ENCODE measurements at regions not wholly inside any gene's neighbourhood (a gene's known extent, or its start where the extent isn't known, plus 50 kb on each side); places are given as distances from the start of the nearest gene placed in this dataset.

DNA sequence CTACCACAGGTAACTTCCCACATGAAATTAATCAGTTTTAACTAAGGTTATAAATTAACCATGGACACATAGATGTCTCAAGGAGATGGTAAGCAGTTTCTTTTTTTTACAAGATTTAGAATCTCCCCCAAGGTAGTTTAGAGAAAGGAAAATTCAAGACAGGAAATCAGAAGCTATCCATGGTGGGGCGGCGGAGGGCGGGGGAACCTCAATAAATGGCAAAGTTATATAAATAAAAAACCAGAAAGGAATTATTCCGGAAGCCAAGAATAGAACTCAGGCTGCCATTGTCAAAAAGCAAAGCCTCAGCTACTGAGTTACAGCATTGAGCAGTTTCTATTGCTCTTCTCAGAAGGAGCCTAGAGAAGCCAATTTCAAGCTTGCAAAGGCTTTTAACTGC, 172.1 kb upstream of the SMAD3 start:
- Histone ChIP-seq H3K9ac (ENCODE audit: low read length) (no peak overlapping the region), H4K20me1 (ENCODE audit: insufficient read depth) (no peaks in the 10 kb centered on the region), H3K9me2 (ENCODE audit: insufficient read depth) (no peaks in the 10 kb centered on the region), H3K79me2 (ENCODE audit: insufficient read depth, low read length) (no peaks in the 10 kb centered on the region), H3K4me3 (replicated peaks in 1 of 2; ENCODE audit: low read depth in 1 of 2, low read length in 2 of 2) (no peak overlapping the region), H2AFZ (ENCODE audit: low read depth, low read length, poor library complexity, severe bottlenecking) (no peak overlapping the region), H3K27me3 (ENCODE audit: insufficient read depth, low read length) (no peaks in the 10 kb centered on the region), H3K9me3 (ENCODE audit: control insufficient read depth in 1 of 2, insufficient read depth in 1 of 2, low read depth in 1 of 2, low read length in 2 of 2) (no peaks in the 10 kb centered on the region), H3K4me1 (ENCODE audit: control insufficient read depth in 1 of 2, insufficient read depth in 2 of 2, low read length in 2 of 2) (peaks cover 0 to 13% of the 10 kb centered on the region in 2 experiments; a peak in 2 of 4 replicates), H3K4me2 (ENCODE audit: low read length) (no peak overlapping the region), H3K27ac (ENCODE audit: low read depth, low read length) (no peak overlapping the region), H3K36me3 (ENCODE audit: control insufficient read depth in 1 of 2, insufficient read depth in 2 of 2, low read length in 2 of 2) (no peaks in the 10 kb centered on the region)
- intact Hi-C loops (cut with micrococcal nuclease): no loop called here
- no peak for ATAC-seq
- BruUV-seq (replicated peaks): no TSS peak
- no peak for DNase-seq (ENCODE audit: low read depth, low spot score)
- TF ChIP-seq SP1 (IDR thresholded peaks at IDR 0.05; ENCODE audit: low read depth) (no peak), SRF (IDR thresholded peaks at IDR 0.05; ENCODE audit: low read depth) (no peak), ZFX (IDR thresholded peaks at IDR 0.05) (no peak), EZH2phosphoT487 (IDR thresholded peaks at IDR 0.05; ENCODE audit: borderline replicate concordance) (no peak), EGR1 (IDR thresholded peaks at IDR 0.05; ENCODE audit: low read depth) (no peak), RAD21 (IDR thresholded peaks at IDR 0.05; ENCODE audit: low read depth) (no peak), SIN3A (IDR thresholded peaks at IDR 0.05; ENCODE audit: low read depth) (no peak), CEBPB (IDR thresholded peaks at IDR 0.05; ENCODE audit: low read depth) (no peak), JUND (IDR thresholded peaks at IDR 0.05) (no peak), ZNF274 (IDR thresholded peaks at IDR 0.05; ENCODE audit: low read depth, low read length) (no peak), ELF1 (IDR thresholded peaks at IDR 0.05; ENCODE audit: borderline replicate concordance, low read depth) (no peak), REST (IDR thresholded peaks at IDR 0.05; ENCODE audit: low read depth) (no peak), MAX (IDR thresholded peaks at IDR 0.05) (no peak), YY1 (IDR thresholded peaks at IDR 0.05; ENCODE audit: extremely low read depth, insufficient replicate concordance, low read depth, low read length) (no peak)
- TF ChIP-seq, protein P1, sequence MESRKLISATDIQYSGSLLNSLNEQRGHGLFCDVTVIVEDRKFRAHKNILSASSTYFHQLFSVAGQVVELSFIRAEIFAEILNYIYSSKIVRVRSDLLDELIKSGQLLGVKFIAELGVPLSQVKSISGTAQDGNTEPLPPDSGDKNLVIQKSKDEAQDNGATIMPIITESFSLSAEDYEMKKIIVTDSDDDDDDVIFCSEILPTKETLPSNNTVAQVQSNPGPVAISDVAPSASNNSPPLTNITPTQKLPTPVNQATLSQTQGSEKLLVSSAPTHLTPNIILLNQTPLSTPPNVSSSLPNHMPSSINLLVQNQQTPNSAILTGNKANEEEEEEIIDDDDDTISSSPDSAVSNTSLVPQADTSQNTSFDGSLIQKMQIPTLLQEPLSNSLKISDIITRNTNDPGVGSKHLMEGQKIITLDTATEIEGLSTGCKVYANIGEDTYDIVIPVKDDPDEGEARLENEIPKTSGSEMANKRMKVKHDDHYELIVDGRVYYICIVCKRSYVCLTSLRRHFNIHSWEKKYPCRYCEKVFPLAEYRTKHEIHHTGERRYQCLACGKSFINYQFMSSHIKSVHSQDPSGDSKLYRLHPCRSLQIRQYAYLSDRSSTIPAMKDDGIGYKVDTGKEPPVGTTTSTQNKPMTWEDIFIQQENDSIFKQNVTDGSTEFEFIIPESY (IDR thresholded peaks at IDR 0.05; ENCODE audit: extremely low read depth, insufficient replicate concordance, low read length): no peak
- TF ChIP-seq, protein P2, sequence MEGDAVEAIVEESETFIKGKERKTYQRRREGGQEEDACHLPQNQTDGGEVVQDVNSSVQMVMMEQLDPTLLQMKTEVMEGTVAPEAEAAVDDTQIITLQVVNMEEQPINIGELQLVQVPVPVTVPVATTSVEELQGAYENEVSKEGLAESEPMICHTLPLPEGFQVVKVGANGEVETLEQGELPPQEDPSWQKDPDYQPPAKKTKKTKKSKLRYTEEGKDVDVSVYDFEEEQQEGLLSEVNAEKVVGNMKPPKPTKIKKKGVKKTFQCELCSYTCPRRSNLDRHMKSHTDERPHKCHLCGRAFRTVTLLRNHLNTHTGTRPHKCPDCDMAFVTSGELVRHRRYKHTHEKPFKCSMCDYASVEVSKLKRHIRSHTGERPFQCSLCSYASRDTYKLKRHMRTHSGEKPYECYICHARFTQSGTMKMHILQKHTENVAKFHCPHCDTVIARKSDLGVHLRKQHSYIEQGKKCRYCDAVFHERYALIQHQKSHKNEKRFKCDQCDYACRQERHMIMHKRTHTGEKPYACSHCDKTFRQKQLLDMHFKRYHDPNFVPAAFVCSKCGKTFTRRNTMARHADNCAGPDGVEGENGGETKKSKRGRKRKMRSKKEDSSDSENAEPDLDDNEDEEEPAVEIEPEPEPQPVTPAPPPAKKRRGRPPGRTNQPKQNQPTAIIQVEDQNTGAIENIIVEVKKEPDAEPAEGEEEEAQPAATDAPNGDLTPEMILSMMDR (IDR thresholded peaks at IDR 0.05 in 2 of 3, conservative IDR thresholded peaks at IDR 0.05 in 1 of 3; ENCODE audit: borderline replicate concordance in 1 of 3, insufficient read depth in 1 of 3, low read depth in 2 of 3, low read length in 2 of 3): no peak
- ChIA-PET POLR2A (no interaction called here), CTCF (no interaction called here), RAD21 (ENCODE audit: low non-redundant PET in 1 of 2, low total read pairs in 2 of 2, uncharacterized antibody in 2 of 2, unreplicated experiment in 2 of 2) (no interaction called here)
